HepG2 (cell line): ENCODE measurements at regions not wholly inside any gene's neighbourhood (a gene's known extent, or its start where the extent isn't known, plus 50 kb on each side); places are given as distances from the start of the nearest gene placed in this dataset.

Experiments used
- ATAC-seq: fragments of 200-7000 bp; cut with Tn5 transposase; 3 replicates; pipeline ENCODE4 v1.9.1; 2020; ENCODE audit warnings: mild to moderate bottlenecking, moderate library complexity
- BruUV-seq: library from RNA; stranded (reverse); fragments of 400-500 nt; replicated peaks from 2 replicates; lab custom pipeline; 2021; lab: Mats Ljungman, UMichigan
- CTCF ChIA-PET: fragments of 300-600 bp; formaldehyde crosslinking; extraction: SDS; loops from one replicate; lab custom pipeline; 2021; ENCODE audit warnings: low total read pairs, inconsistent platforms, low intra/inter-chr PET ratio; lab: Yijun Ruan, JAX
- POLR2A ChIA-PET: fragments of 350-600 bp; sonication (Branson Sonifier 250); formaldehyde crosslinking; loops from one replicate; lab custom pipeline; 2020; ENCODE audit warnings: antibody characterized with exemption, inconsistent platforms; lab: Yijun Ruan, JAX
- DNase-seq: peaks from one replicate; pipeline ENCODE4 v3.0.0-alpha.2; 2015; ENCODE audit warnings: low spot score
- FAIRE-seq: peaks from 3 replicates; lab custom pipeline; 2011; peaks lifted over from hg19 to GRCh38; lab: Jason Lieb, UNC
- H2AFZ ChIP-seq: one replicate; pipeline ENCODE4 v1.6.1; 2011; ENCODE audit warnings: low read length, inconsistent platforms
- H3K27ac ChIP-seq: fragments of 300-600 bp; 3 replicates; pipeline ENCODE4 v1.8.0; 2011; ENCODE audit warnings: mixed run types, mild to moderate bottlenecking, mixed read lengths, low read length, inconsistent platforms; ENCODE audit not compliant: insufficient read depth; ENCODE audit errors: extremely low read length
- H3K27me3 ChIP-seq, 2 experiments: fragments of 200-600 bp in 1 of 2; 2 replicates in 1 of 2; 3 replicates in 1 of 2; pipeline versions ENCODE4 v1.6.0 to v1.8.0; 2011; ENCODE audit warnings: low read length in 2 of 2, mild to moderate bottlenecking in 2 of 2, moderate library complexity in 2 of 2, inconsistent platforms in 1 of 2; ENCODE audit not compliant: insufficient read depth in 2 of 2, control insufficient read depth in 1 of 2
- H3K36me3 ChIP-seq, 2 experiments: fragments of 200-600 bp in 1 of 2; replicated peaks in 1 of 2; 2 replicates in 1 of 2; 3 replicates in 1 of 2; pipeline versions ENCODE4 v1.5.1 to v1.8.0; 2011; ENCODE audit warnings: low read length in 2 of 2, inconsistent platforms in 1 of 2; ENCODE audit not compliant: insufficient read depth in 2 of 2, control insufficient read depth in 1 of 2
- H3K4me1 ChIP-seq: 2 replicates; pipeline ENCODE4 v1.5.1; 2012; ENCODE audit warnings: low read length, inconsistent platforms; ENCODE audit not compliant: insufficient read depth
- H3K4me2 ChIP-seq: 2 replicates; pipeline ENCODE4 v1.6.0; 2011; ENCODE audit warnings: low read depth, low read length, inconsistent platforms
- H3K4me3 ChIP-seq, 3 experiments: fragments of 200-600 bp in 1 of 3; sonication (generic), shearing (Covaris generic) in 1 of 3; replicated peaks in 1 of 3; 2 replicates each; pipeline ENCODE4 v1.5.1; 2011 to 2016; ENCODE audit warnings: low read length in 3 of 3, inconsistent platforms in 2 of 3, low read depth in 2 of 3, mild to moderate bottlenecking in 2 of 3, control low read depth in 1 of 3, mixed read lengths in 1 of 3; ENCODE audit not compliant: insufficient read depth in 1 of 3
- H3K79me2 ChIP-seq: one replicate; pipeline ENCODE4 v1.6.1; 2011; ENCODE audit warnings: low read length, inconsistent platforms; ENCODE audit not compliant: insufficient read depth
- H3K9ac ChIP-seq: 2 replicates; pipeline ENCODE4 v1.6.0; 2011; ENCODE audit warnings: mild to moderate bottlenecking, low read depth, low read length, inconsistent platforms; ENCODE audit not compliant: insufficient read depth
- H3K9me3 ChIP-seq: 2 replicates; pipeline ENCODE4 v1.5.1; 2012; ENCODE audit warnings: mild to moderate bottlenecking, low read length
- H4K20me1 ChIP-seq: 2 replicates; pipeline ENCODE4 v1.6.0; 2011; ENCODE audit warnings: inconsistent platforms, mild to moderate bottlenecking, low read length, moderate library complexity; ENCODE audit not compliant: insufficient read depth
- BRCA1 ChIP-seq: sonication (generic); formaldehyde crosslinking; IDR thresholded peaks from 2 replicates; pipeline ENCODE4 v1.4.0; 2020; ENCODE audit warnings: missing genetic modification reagents
- CENPX ChIP-seq: sonication (generic); formaldehyde crosslinking; IDR thresholded peaks from 2 replicates; pipeline ENCODE4 v1.9.0; 2021; ENCODE audit warnings: mild to moderate bottlenecking, missing genetic modification reagents, moderate library complexity
- FOXJ3 ChIP-seq: sonication (generic); formaldehyde crosslinking; IDR thresholded peaks from 2 replicates; pipeline ENCODE4 v1.4.0; 2020; ENCODE audit warnings: missing genetic modification reagents, mild to moderate bottlenecking, borderline replicate concordance
- HNF4A ChIP-seq: sonication (generic); formaldehyde crosslinking; IDR thresholded peaks from 2 replicates; pipeline ENCODE4 v1.4.0; 2020; ENCODE audit warnings: missing genetic modification reagents
- HOXA7 ChIP-seq: sonication (generic); formaldehyde crosslinking; IDR thresholded peaks from 2 replicates; pipeline ENCODE4 v1.8.1; 2022; ENCODE audit warnings: mild to moderate bottlenecking, missing genetic modification reagents, moderate library complexity
- NFE2L1 ChIP-seq: sonication (generic); formaldehyde crosslinking; IDR thresholded peaks from 2 replicates; pipeline ENCODE4 v1.4.0; 2020; ENCODE audit warnings: missing genetic modification reagents, mild to moderate bottlenecking, borderline replicate concordance
- SMAD1 ChIP-seq: sonication (generic); formaldehyde crosslinking; IDR thresholded peaks from 2 replicates; pipeline ENCODE4 v1.4.0; 2020; ENCODE audit warnings: missing genetic modification reagents, low read depth, mild to moderate bottlenecking, borderline replicate concordance
- SP1 ChIP-seq, 2 experiments: fragments of 450-650 bp in 1 of 2; sonication (generic) in 1 of 2; formaldehyde crosslinking in 1 of 2; IDR thresholded peaks; 2 replicates each; pipeline versions ENCODE4 v1.4.0 to v1.6.1; 2016 to 2020; ENCODE audit warnings: missing genetic modification reagents in 1 of 2
- SYNCRIP ChIP-seq: fragments of 200-400 bp; formaldehyde crosslinking; IDR thresholded peaks from 2 replicates; pipeline ENCODE4 v1.6.1; 2018; ENCODE audit warnings: mild to moderate bottlenecking, low read depth, low read length; ENCODE audit not compliant: insufficient read depth
- TAF15 ChIP-seq: fragments of 200-400 bp; formaldehyde crosslinking; IDR thresholded peaks from one replicate; pipeline ENCODE4 v1.6.1; 2018; ENCODE audit warnings: mild to moderate bottlenecking, low read depth, low read length; ENCODE audit not compliant: poor library complexity, severe bottlenecking
- U2AF1 ChIP-seq: fragments of 200-400 bp; formaldehyde crosslinking; optimal IDR thresholded peaks from 2 replicates; pipeline ENCODE3; 2017; ENCODE audit warnings: mild to moderate bottlenecking, low read depth, low read length
- XBP1 ChIP-seq: sonication (generic); formaldehyde crosslinking; IDR thresholded peaks from 2 replicates; pipeline ENCODE4 v1.5.0; 2020; ENCODE audit warnings: missing genetic modification reagents
- ZNF124 ChIP-seq: sonication (generic); formaldehyde crosslinking; IDR thresholded peaks from 2 replicates; pipeline ENCODE4 v1.4.0; 2020; ENCODE audit warnings: missing genetic modification reagents
- ZNF333 ChIP-seq: sonication (generic); formaldehyde crosslinking; IDR thresholded peaks from 2 replicates; pipeline ENCODE4 v1.4.0; 2020; ENCODE audit warnings: mild to moderate bottlenecking, missing genetic modification reagents, borderline replicate concordance
- ZNF501 ChIP-seq: sonication (generic); formaldehyde crosslinking; IDR thresholded peaks from 2 replicates; pipeline ENCODE4 v1.5.1; 2020; ENCODE audit warnings: mild to moderate bottlenecking, moderate library complexity, missing genetic modification reagents
- ZNF674 ChIP-seq: sonication (generic); formaldehyde crosslinking; IDR thresholded peaks from 2 replicates; pipeline ENCODE4 v1.5.0; 2020; ENCODE audit warnings: low read depth, mild to moderate bottlenecking, missing genetic modification reagents
- WGBS: methylation state at CpG from one replicate; pipeline ENCODE4 v1.1.6; 2017; ENCODE audit warnings: low lambda C conversion rate; 5-methylcytosine and 5-hydroxymethylcytosine counted together
- in situ Hi-C: cut with HindIII; loops from 2 replicates; pipeline ENCODE4 v1.10.0; 2017; ENCODE audit warnings: low pct_unique_long_range_greater_than_20kb; ENCODE audit not compliant: extremely low pct_ligation_motif_present
- intact Hi-C: fragments of 100-400 bp; cut with micrococcal nuclease; formaldehyde crosslinking; loops from one replicate; pipeline ENCODE4 v1.10.0; 2022; ENCODE audit not compliant: unreplicated experiment
- TF ChIP-seq, protein P1 (sequence below): sonication (generic); formaldehyde crosslinking; IDR thresholded peaks from 2 replicates; pipeline ENCODE4 v1.8.0; 2022; ENCODE audit warnings: mild to moderate bottlenecking, missing genetic modification reagents
- TF ChIP-seq, protein P2 (sequence below): IDR thresholded peaks from 2 replicates; pipeline ENCODE4 v1.6.1; 2016; ENCODE audit warnings: low read depth, borderline replicate concordance
- TF ChIP-seq, protein P3 (sequence below): sonication (generic); formaldehyde crosslinking; IDR thresholded peaks from 2 replicates; pipeline ENCODE4 v1.4.0; 2020; ENCODE audit warnings: missing genetic modification reagents

DNA sequence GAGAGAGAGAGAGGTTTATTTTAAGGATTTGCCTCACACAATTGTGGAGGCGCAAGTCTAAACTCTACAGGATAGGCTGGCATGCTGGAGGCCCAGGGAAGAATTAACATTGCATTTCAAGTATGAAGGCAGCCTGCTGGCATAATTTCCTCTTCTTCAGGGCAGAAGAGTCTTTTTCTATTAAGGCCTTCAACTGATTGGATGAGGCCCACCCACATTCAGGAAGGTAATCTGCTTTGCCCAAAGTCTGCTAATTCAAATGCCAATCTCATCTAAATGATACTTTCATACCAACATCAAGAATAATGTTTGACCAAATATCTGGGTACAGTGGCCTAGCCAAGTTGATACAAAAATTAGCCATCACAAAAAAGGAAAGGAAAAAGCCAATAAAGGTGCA lies 258.1 kb upstream of the MDFIC2 start:
- no peak overlapping the region for H3K27ac ChIP-seq
- H2AFZ ChIP-seq = no peak overlapping the region
- CTCF ChIA-PET = no interaction called here
- H3K4me3 ChIP-seq = no peak overlapping the region
- H3K36me3 ChIP-seq = no peaks in the 10 kb centered on the region
- no peak overlapping the region for H3K4me2 ChIP-seq
- DNase-seq (no peak), FAIRE-seq (no peak), ATAC-seq (no peak)
- no peaks in the 10 kb centered on the region for H3K4me1 ChIP-seq
- intact Hi-C loops (no loop called here), in situ Hi-C loops (no loop called here)
- no peaks in the 10 kb centered on the region for H3K27me3 ChIP-seq
- H3K9ac ChIP-seq = no peak overlapping the region
- WGBS = 41% methylated on average over 1 of the region's 1 CpG
- TF ChIP-seq ZNF501 (CRISPR knock-in tag) = no peak
- TF ChIP-seq BRCA1 (CRISPR knock-in tag) = no peak
- TF ChIP-seq SP1 (IDR thresholded peaks at IDR 0.05) = no peak
- no peak for TF ChIP-seq SP1 (CRISPR knock-in tag; IDR thresholded peaks at IDR 0.05)
- TF ChIP-seq HOXA7 (CRISPR knock-in tag) = no peak
- TF ChIP-seq SMAD1 = no peak
- TF ChIP-seq TAF15 = no peak
- no peak for TF ChIP-seq ZNF124 (CRISPR knock-in tag)
- no peak for TF ChIP-seq U2AF1
- TF ChIP-seq, protein P1, sequence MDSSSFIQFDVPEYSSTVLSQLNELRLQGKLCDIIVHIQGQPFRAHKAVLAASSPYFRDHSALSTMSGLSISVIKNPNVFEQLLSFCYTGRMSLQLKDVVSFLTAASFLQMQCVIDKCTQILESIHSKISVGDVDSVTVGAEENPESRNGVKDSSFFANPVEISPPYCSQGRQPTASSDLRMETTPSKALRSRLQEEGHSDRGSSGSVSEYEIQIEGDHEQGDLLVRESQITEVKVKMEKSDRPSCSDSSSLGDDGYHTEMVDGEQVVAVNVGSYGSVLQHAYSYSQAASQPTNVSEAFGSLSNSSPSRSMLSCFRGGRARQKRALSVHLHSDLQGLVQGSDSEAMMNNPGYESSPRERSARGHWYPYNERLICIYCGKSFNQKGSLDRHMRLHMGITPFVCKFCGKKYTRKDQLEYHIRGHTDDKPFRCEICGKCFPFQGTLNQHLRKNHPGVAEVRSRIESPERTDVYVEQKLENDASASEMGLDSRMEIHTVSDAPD (CRISPR knock-in tag) = no peak
- TF ChIP-seq CENPX (CRISPR knock-in tag) = no peak
- TF ChIP-seq ZNF333 (CRISPR knock-in tag) = no peak
- TF ChIP-seq XBP1 (CRISPR knock-in tag) = no peak
- no peak for TF ChIP-seq ZNF674
- TF ChIP-seq SYNCRIP = no peak
- no peak for TF ChIP-seq FOXJ3
- no peak for TF ChIP-seq NFE2L1 (CRISPR knock-in tag)
- TF ChIP-seq, protein P2, sequence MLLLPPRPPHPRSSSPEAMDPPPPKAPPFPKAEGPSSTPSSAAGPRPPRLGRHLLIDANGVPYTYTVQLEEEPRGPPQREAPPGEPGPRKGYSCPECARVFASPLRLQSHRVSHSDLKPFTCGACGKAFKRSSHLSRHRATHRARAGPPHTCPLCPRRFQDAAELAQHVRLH (CRISPR knock-in tag) = no peak
- TF ChIP-seq, protein P3, sequence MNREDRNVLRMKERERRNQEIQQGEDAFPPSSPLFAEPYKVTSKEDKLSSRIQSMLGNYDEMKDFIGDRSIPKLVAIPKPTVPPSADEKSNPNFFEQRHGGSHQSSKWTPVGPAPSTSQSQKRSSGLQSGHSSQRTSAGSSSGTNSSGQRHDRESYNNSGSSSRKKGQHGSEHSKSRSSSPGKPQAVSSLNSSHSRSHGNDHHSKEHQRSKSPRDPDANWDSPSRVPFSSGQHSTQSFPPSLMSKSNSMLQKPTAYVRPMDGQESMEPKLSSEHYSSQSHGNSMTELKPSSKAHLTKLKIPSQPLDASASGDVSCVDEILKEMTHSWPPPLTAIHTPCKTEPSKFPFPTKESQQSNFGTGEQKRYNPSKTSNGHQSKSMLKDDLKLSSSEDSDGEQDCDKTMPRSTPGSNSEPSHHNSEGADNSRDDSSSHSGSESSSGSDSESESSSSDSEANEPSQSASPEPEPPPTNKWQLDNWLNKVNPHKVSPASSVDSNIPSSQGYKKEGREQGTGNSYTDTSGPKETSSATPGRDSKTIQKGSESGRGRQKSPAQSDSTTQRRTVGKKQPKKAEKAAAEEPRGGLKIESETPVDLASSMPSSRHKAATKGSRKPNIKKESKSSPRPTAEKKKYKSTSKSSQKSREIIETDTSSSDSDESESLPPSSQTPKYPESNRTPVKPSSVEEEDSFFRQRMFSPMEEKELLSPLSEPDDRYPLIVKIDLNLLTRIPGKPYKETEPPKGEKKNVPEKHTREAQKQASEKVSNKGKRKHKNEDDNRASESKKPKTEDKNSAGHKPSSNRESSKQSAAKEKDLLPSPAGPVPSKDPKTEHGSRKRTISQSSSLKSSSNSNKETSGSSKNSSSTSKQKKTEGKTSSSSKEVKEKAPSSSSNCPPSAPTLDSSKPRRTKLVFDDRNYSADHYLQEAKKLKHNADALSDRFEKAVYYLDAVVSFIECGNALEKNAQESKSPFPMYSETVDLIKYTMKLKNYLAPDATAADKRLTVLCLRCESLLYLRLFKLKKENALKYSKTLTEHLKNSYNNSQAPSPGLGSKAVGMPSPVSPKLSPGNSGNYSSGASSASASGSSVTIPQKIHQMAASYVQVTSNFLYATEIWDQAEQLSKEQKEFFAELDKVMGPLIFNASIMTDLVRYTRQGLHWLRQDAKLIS (CRISPR knock-in tag) = no peak
- TF ChIP-seq HNF4A (CRISPR knock-in tag) = no peak
- POLR2A ChIA-PET = no interaction called here
- H4K20me1 ChIP-seq = no peaks in the 10 kb centered on the region
- no peaks in the 10 kb centered on the region for H3K9me3 ChIP-seq
- BruUV-seq = no TSS peak
- no peaks in the 10 kb centered on the region for H3K79me2 ChIP-seq
